ENCODE measurements at regions not wholly inside any gene's neighbourhood (a gene's known extent, or its start where the extent isn't known, plus 50 kb on each side); places are given as distances from the start of the nearest gene placed in this dataset.

GRCh38 chr17:73819440-73820395 is 175.5 kb upstream of the SDK2 start:
- 93% methylated on average over 19 of the region's 19 CpGs for WGBS (ENCODE audit: insufficient coverage)
- H3K4me1 Mint-ChIP-seq: peaks cover 12 to 50% of the 10 kb centered on the region in 2 donors

GRCh38 chr17:73820686-73821448 is 176.6 kb upstream of the SDK2 start:
- Histone ChIP-seq H3K4me1 (ENCODE audit: control insufficient read depth, insufficient read depth, low read length) (peaks cover 29% of the 10 kb centered on the region), H3K27me3 (ENCODE audit: control insufficient read depth, insufficient read depth, low read length) (no peaks in the 10 kb centered on the region), H3K36me3 (ENCODE audit: control insufficient read depth, insufficient read depth, low read length) (no peaks in the 10 kb centered on the region), H3K27ac (ENCODE audit: low read length) (no peak overlapping the region), H3K9me3 (ENCODE audit: control insufficient read depth, insufficient read depth, low read length) (no peaks in the 10 kb centered on the region), H3K4me3 (ENCODE audit: low read length) (no peak overlapping the region)
- Mint-ChIP-seq H3K27me3 (ENCODE audit: low read depth in 2 of 2) (peaks cover 0 to 6% of the 10 kb centered on the region in 2 donors), H3K4me1 (peaks cover 12 to 48% of the 10 kb centered on the region in 2 donors), H3K27ac (peak overlapping the region in 1 of 2 donors; percentile 68), H3K9me3 (no peaks in the 10 kb centered on the region), H3K36me3 (no peaks in the 10 kb centered on the region), H3K4me3 (peak overlapping the region; percentile 54)
- DNase-seq (no peak), ATAC-seq (peak in 2 of 3 donors; percentile 21 to 62)
- TF ChIP-seq CTCF (IDR thresholded peaks at IDR 0.05): peak; percentile 7
- WGBS (ENCODE audit: insufficient coverage): 35% methylated on average over 16 of the region's 20 CpGs
- intact Hi-C loops (cut with micrococcal nuclease): loop anchor here (1.0 to 5.0 kb wide), 2 partner anchors 131 to 177 kb away; no protein-coding TSS in a partner anchor

More at GRCh38 chr17:73819440-73820395, 175.5 kb upstream of the SDK2 start:
- Histone ChIP-seq H3K4me1 (ENCODE audit: control insufficient read depth, insufficient read depth, low read length) (peaks cover 25% of the 10 kb centered on the region), H3K9me3 (ENCODE audit: control insufficient read depth, insufficient read depth, low read length) (no peaks in the 10 kb centered on the region), H3K27me3 (ENCODE audit: control insufficient read depth, insufficient read depth, low read length) (no peaks in the 10 kb centered on the region), H3K36me3 (ENCODE audit: control insufficient read depth, insufficient read depth, low read length) (no peaks in the 10 kb centered on the region), H3K4me3 (ENCODE audit: low read length) (no peak overlapping the region), H3K27ac (ENCODE audit: low read length) (no peak overlapping the region)
- Mint-ChIP-seq H3K36me3 (no peaks in the 10 kb centered on the region), H3K4me3 (no peak overlapping the region), H3K27ac (no peak overlapping the region), H3K9me3 (no peaks in the 10 kb centered on the region), H3K27me3 (ENCODE audit: low read depth in 2 of 2) (peaks cover 0 to 6% of the 10 kb centered on the region in 2 donors)
- ATAC-seq: no peak
- no peak for TF ChIP-seq CTCF (IDR thresholded peaks at IDR 0.05)
- no peak for DNase-seq
- intact Hi-C loops (cut with micrococcal nuclease): loop anchor here (5.0 kb wide), 1 partner anchor 133 kb away; no protein-coding TSS in a partner anchor

GRCh38 chr17:73821665-73822064 is 177.4 kb upstream of the SDK2 start:
- H3K27ac Mint-ChIP-seq: peak overlapping the region in 1 of 2 donors; percentile 68
- intact Hi-C loops (cut with micrococcal nuclease): loop anchor here (1.0 to 5.0 kb wide), 2 partner anchors 131 to 177 kb away; no protein-coding TSS in a partner anchor
- 90% methylated on average over 2 of the region's 2 CpGs for WGBS (ENCODE audit: insufficient coverage)

More at GRCh38 chr17:73821665-73822064, 177.4 kb upstream of the SDK2 start:
- H3K27ac ChIP-seq (ENCODE audit: low read length): no peak overlapping the region
- ATAC-seq (no peak), DNase-seq (no peak)
- H3K36me3 ChIP-seq (ENCODE audit: control insufficient read depth, insufficient read depth, low read length): no peaks in the 10 kb centered on the region
- Mint-ChIP-seq H3K4me1 (peaks cover 12 to 48% of the 10 kb centered on the region in 2 donors), H3K9me3 (no peaks in the 10 kb centered on the region), H3K27me3 (ENCODE audit: low read depth in 2 of 2) (peaks cover 0 to 6% of the 10 kb centered on the region in 2 donors), H3K36me3 (no peaks in the 10 kb centered on the region), H3K4me3 (peak overlapping the region; percentile 54)
- no peak for TF ChIP-seq CTCF (IDR thresholded peaks at IDR 0.05)
- no peaks in the 10 kb centered on the region for H3K9me3 ChIP-seq (ENCODE audit: control insufficient read depth, insufficient read depth, low read length)
- peaks cover 37% of the 10 kb centered on the region for H3K4me1 ChIP-seq (ENCODE audit: control insufficient read depth, insufficient read depth, low read length)
- no peak overlapping the region for H3K4me3 ChIP-seq (ENCODE audit: low read length)
- H3K27me3 ChIP-seq (ENCODE audit: control insufficient read depth, insufficient read depth, low read length): no peaks in the 10 kb centered on the region
